ENCODE measurements at regions not wholly inside any gene's neighbourhood (a gene's known extent, or its start where the extent isn't known, plus 50 kb on each side); places are given as distances from the start of the nearest gene placed in this dataset.

DNA sequence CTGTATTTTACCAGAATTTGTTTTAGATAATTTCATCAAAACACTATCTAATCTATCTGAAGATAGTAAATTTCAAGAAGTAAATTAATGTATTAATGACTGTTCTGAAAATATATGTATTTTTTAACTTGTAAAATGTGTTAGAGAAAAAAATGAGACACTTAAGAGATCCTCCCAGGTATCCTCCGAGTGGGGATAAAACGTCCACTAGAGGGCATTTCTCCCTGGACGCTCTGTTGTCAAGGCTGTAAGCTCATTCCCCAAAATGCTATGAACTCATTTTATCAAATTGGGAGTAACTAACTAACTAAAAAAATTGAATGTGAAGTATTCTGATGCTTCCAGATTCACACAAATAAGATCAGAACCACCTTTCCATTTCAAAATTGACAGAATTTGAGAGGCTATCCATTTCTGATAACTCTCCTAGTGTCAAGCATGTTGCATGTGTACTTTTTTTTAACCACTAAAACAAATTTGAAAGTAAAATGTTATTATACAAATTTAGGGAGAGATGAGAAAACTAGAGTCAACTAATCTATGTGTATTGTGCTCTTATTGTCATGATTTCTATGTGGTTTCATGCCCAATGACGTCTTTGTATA, 337.3 kb upstream of the HS3ST1 start:
- Histone ChIP-seq H3K4me3 (no peak overlapping the region), H3K27ac (no peak overlapping the region)
- TF ChIP-seq, protein P1, sequence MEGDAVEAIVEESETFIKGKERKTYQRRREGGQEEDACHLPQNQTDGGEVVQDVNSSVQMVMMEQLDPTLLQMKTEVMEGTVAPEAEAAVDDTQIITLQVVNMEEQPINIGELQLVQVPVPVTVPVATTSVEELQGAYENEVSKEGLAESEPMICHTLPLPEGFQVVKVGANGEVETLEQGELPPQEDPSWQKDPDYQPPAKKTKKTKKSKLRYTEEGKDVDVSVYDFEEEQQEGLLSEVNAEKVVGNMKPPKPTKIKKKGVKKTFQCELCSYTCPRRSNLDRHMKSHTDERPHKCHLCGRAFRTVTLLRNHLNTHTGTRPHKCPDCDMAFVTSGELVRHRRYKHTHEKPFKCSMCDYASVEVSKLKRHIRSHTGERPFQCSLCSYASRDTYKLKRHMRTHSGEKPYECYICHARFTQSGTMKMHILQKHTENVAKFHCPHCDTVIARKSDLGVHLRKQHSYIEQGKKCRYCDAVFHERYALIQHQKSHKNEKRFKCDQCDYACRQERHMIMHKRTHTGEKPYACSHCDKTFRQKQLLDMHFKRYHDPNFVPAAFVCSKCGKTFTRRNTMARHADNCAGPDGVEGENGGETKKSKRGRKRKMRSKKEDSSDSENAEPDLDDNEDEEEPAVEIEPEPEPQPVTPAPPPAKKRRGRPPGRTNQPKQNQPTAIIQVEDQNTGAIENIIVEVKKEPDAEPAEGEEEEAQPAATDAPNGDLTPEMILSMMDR (IDR thresholded peaks at IDR 0.05): no peak
- no peak for DNase-seq (ENCODE audit: low spot score)

DNA sequence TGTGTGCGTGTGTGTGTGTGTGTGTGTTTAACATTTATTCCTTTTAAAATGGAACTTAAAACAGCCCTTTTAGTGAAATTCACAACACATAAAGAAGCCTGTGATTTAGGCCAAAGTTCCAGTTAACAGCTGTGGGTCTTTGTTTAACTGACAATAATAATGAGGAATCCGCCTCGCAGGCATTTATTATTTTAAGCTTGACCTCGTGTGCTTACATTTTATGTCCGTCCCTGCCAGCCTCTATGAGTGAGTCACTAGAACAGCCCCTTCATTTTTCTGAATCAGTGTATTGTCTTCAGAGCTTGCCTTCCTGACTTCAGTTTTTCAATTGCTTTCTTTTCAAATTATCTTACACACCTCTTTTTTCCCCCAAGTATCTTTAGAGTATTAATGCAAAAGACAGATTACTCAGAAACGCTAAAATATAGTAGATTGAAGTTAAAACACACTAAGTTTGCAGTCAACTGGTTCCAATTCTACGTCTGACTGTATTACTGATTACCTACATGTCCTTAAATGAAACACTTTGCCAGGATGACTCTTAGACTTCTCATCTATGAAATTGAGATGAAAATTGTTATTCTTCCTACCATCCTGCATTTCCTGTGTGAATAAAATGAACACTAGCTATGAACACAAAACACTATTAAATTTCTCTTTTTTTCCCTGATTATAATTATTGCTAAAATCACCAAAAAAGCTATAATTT, 319.6 kb upstream of the HS3ST1 start:
- DNase-seq (ENCODE audit: low spot score): no peak
- no peak overlapping the region for H3K27ac ChIP-seq
- TF ChIP-seq, protein P1 (IDR thresholded peaks at IDR 0.05): no peak
- H3K4me3 ChIP-seq: no peak overlapping the region

DNA sequence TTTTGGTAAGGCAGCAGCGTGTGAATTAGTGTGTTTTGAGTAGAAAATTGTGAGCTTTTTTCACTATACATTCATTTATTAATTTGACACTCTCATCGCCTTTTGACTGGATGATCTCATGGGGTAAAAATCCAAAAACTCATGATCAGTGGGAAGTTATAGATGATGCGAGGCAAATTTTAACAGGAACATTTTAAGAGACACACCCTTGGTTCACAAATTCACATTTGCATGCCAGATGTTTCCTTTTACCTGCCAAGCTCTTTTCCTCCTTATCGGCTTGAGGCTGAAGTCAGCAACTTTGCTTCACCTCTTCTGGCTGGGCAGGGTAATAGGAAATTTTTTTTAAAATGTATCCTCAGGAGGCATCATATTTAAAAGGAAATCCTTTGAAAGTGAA, 318.0 kb upstream of the HS3ST1 start:
- no peak overlapping the region for H3K4me3 ChIP-seq
- no peak for DNase-seq (ENCODE audit: low spot score)
- H3K27ac ChIP-seq: no peak overlapping the region
- TF ChIP-seq, protein P1 (IDR thresholded peaks at IDR 0.05): no peak

DNA sequence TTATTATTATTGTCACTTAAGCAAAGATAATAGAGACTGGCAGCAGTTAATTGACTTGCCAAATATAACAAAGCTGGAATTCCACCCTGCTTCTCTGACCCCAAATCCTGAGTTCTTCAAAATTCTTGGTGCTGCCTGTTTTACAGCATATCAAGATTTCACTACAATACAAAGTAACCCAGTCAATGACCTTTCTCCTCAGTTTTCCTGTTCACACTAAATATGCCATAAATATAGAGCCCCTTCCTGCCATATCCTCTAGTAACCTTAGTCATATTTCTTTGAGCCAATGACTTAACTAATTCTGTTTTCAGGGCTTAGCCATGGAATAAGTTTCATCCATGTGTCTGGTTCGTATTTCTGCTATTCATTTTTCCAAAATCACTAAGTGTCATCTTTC, 315.3 kb upstream of the HS3ST1 start:
- Histone ChIP-seq H3K27ac (no peak overlapping the region), H3K4me3 (no peak overlapping the region)
- DNase-seq (ENCODE audit: low spot score): no peak
- TF ChIP-seq, protein P1 (IDR thresholded peaks at IDR 0.05): no peak

DNA sequence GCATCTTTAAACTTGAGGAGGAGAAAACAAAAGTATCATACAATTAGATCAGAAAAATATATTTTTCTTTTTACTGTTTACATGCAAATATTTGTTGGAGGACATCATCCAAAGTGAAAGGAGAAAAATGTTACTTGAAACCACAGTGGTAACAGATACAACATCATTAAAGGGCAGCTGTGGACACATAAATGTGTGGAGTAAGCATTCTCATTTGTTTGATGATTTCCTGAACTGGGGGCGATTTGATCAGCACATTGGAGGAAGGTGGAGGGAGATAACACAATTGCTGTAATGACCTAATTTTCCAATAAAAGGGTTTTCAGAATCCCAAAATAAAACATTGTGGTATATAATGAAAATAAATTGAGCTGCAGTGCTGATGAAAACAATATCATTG, 314.5 kb upstream of the HS3ST1 start:
- TF ChIP-seq, protein P1 (IDR thresholded peaks at IDR 0.05): no peak
- H3K4me3 ChIP-seq: no peak overlapping the region
- no peak for DNase-seq (ENCODE audit: low spot score)
- no peak overlapping the region for H3K27ac ChIP-seq

DNA sequence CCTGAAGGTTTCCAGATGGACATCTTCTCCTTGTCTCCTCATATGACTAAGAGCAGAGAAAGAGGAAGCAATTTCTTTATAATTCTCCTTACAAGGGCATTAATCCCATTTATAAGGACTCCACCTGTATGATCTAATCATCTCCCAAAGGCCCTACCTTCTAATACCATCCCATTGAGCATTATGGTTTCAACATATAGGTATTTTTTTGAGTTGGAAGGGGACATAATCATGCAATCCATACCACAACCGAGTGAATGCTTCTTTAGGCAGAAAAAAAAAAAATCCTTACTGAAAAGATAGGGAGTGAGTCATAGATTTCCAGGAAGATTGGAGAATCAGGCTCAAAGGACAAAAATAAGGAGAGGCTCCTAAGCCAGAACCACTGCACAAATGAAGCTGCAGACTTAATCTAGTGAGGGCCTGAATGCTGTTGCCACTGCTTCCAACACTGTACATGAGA, 312.5 kb upstream of the HS3ST1 start:
- DNase-seq (ENCODE audit: low spot score): no peak
- TF ChIP-seq, protein P1 (IDR thresholded peaks at IDR 0.05): no peak
- no peak overlapping the region for H3K4me3 ChIP-seq
- no peak overlapping the region for H3K27ac ChIP-seq

DNA sequence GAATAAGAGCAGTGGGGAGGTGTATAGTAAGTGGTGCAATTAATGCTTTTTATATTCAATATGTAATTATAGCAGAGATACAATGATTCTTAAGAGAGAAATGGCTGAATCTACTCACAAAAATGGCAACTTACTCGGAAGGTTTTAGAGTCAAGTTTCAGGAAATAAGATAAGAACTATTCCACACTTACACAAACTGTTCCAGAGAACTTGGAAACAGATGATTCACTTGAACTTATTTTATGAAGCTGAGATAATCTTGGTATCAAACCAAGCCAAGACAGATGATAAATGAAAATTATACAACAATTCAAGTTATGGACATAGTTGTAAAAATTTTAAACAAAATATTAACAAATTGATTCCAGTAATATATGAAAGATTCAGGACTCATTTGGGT, 311.3 kb upstream of the HS3ST1 start:
- Histone ChIP-seq H3K4me3 (no peak overlapping the region), H3K27ac (no peak overlapping the region)
- TF ChIP-seq, protein P1 (IDR thresholded peaks at IDR 0.05): no peak
- DNase-seq (ENCODE audit: low spot score): no peak
